GM12892 (cell line): ENCODE measurements at regions not wholly inside any gene's neighbourhood (a gene's known extent, or its start where the extent isn't known, plus 50 kb on each side); places are given as distances from the start of the nearest gene placed in this dataset.
"Not testable (repeated sequence)": the region's sequence is repeated elsewhere in the genome, so short reads cannot be mapped to it uniquely, and the experiment has no call there.

Experiments used
- POLR2A ChIP-seq: IDR thresholded peaks from 2 replicates; pipeline ENCODE4 v1.6.1; 2011; ENCODE audit warnings: low read depth, low read length, control low read depth
- POLR2AphosphoS5 ChIP-seq: IDR thresholded peaks from 2 replicates; pipeline ENCODE4 v1.6.1; 2011; ENCODE audit warnings: low read depth, low read length, control low read depth
- TAF1 ChIP-seq: IDR thresholded peaks from 2 replicates; pipeline ENCODE4 v1.6.1; 2011; ENCODE audit warnings: low read depth, mild to moderate bottlenecking, control low read depth, low read length, borderline replicate concordance

- not testable (repeated sequence) for TF ChIP-seq POLR2A, TAF1, POLR2AphosphoS5
These were observed 145.4 kb upstream of the ZNF469 start for GRCh38 chr16:88237314-88237713.
